H1 (cell line): ENCODE measurements at regions not wholly inside any gene's neighbourhood (a gene's known extent, or its start where the extent isn't known, plus 50 kb on each side); places are given as distances from the start of the nearest gene placed in this dataset.

ENCODE experiments used
- CTCF ChIA-PET: fragments of 300-600 bp; sonication (Branson Sonifier 250); formaldehyde crosslinking; loops from one replicate; lab custom pipeline; 2021; ENCODE audit not compliant: partially characterized antibody; lab: Charles Lee
- POLR2A ChIA-PET: fragments of 300-600 bp; sonication (Branson Sonifier 250); formaldehyde crosslinking; loops from one replicate; lab custom pipeline; 2021; ENCODE audit warnings: inconsistent platforms; ENCODE audit not compliant: partially characterized antibody; lab: Charles Lee
- DNase-seq, 2 experiments: peaks; one replicate each; pipeline versions ENCODE4 v3.0.0 to v3.0.0-alpha.2; 2010 to 2022; ENCODE audit warnings: low spot score in 2 of 2, low read depth in 1 of 2, mixed read lengths in 1 of 2
- FAIRE-seq: peaks from 2 replicates; lab custom pipeline; 2011; peaks lifted over from hg19 to GRCh38; lab: Jason Lieb, UNC
- H2AFZ ChIP-seq: 2 replicates; pipeline ENCODE4 v1.8.1; 2012; ENCODE audit warnings: low read length, inconsistent platforms
- H2AK5ac ChIP-seq: 2 replicates; pipeline ENCODE4 v1.6.1; 2013; ENCODE audit warnings: low read depth, low read length
- H2BK120ac ChIP-seq: replicated peaks from 2 replicates; pipeline ENCODE3; 2013; ENCODE audit warnings: low read depth, low read length, inconsistent platforms
- H2BK12ac ChIP-seq: 2 replicates; pipeline ENCODE4 v1.6.1; 2013; ENCODE audit warnings: low read depth, low read length
- H2BK15ac ChIP-seq: 2 replicates; pipeline ENCODE4 v1.6.1; 2013; ENCODE audit warnings: low read length
- H2BK20ac ChIP-seq: 2 replicates; pipeline ENCODE4 v1.6.1; 2013; ENCODE audit warnings: low read length
- H2BK5ac ChIP-seq: 2 replicates; pipeline ENCODE4 v1.6.1; 2013; ENCODE audit warnings: low read depth, low read length
- H3K14ac ChIP-seq: 2 replicates; pipeline ENCODE4 v1.6.1; 2013; ENCODE audit warnings: inconsistent platforms; ENCODE audit not compliant: insufficient read length
- H3K18ac ChIP-seq: 2 replicates; pipeline ENCODE4 v1.6.1; 2013; ENCODE audit warnings: low read length; ENCODE audit errors: extremely low read depth
- H3K23ac ChIP-seq: 2 replicates; pipeline ENCODE4 v1.6.1; 2013; ENCODE audit warnings: inconsistent platforms; ENCODE audit not compliant: insufficient read length
- H3K23me2 ChIP-seq: 2 replicates; pipeline ENCODE4 v1.6.1; 2013; ENCODE audit warnings: low read depth, low read length
- H3K27ac ChIP-seq: 2 replicates; pipeline ENCODE4 v1.6.1; 2011; ENCODE audit warnings: low read depth, low read length, inconsistent platforms
- H3K27me3 ChIP-seq, 4 experiments: replicated peaks in 1 of 4; 1 replicate in 1 of 4; 2 replicates in 3 of 4; pipeline versions ENCODE4 v1.6.1 to v1.8.1; 2011 to 2013; ENCODE audit warnings: low read length in 3 of 4, mild to moderate bottlenecking in 3 of 4, inconsistent platforms in 2 of 4, mixed read lengths in 2 of 4, moderate library complexity in 1 of 4; ENCODE audit not compliant: control insufficient read depth in 3 of 4, insufficient read depth in 3 of 4; ENCODE audit errors: extremely low read depth in 1 of 4
- H3K36me3 ChIP-seq, 4 experiments: 2 replicates each; pipeline versions ENCODE4 v1.6.1 to v1.8.1; 2011 to 2013; ENCODE audit warnings: mild to moderate bottlenecking in 4 of 4, low read length in 3 of 4, moderate library complexity in 2 of 4, control low read depth in 1 of 4, inconsistent platforms in 1 of 4; ENCODE audit not compliant: insufficient read depth in 4 of 4, control insufficient read depth in 2 of 4
- H3K4ac ChIP-seq: replicated peaks from 2 replicates; pipeline ENCODE3; 2013; ENCODE audit warnings: low read length, low read depth, mixed read lengths, inconsistent platforms; ENCODE audit not compliant: insufficient read length
- H3K4me1 ChIP-seq, 4 experiments: replicated peaks in 1 of 4; 1 replicate in 1 of 4; 2 replicates in 3 of 4; pipeline versions ENCODE4 v1.6.1 to v1.8.1; 2011 to 2013; ENCODE audit warnings: low read length in 3 of 4, inconsistent platforms in 2 of 4, mixed read lengths in 1 of 4; ENCODE audit not compliant: insufficient read depth in 4 of 4, control insufficient read depth in 3 of 4
- H3K4me2 ChIP-seq, 2 experiments: 2 replicates each; pipeline versions ENCODE4 v1.6.1 to v1.8.1; 2011 to 2013; ENCODE audit warnings: low read depth in 2 of 2, low read length in 2 of 2, control low read depth in 1 of 2, inconsistent platforms in 1 of 2, mild to moderate bottlenecking in 1 of 2; ENCODE audit not compliant: insufficient read depth in 1 of 2
- H3K4me3 ChIP-seq, 4 experiments: fragments of 200-600, 300-600 bp in 1 of 4; sonication (generic), shearing (Covaris generic), sonication (Bioruptor Twin) in 1 of 4; 2 replicates each; pipeline versions ENCODE4 v1.5.1 to v1.8.1; 2011 to 2016; ENCODE audit warnings: low read length in 4 of 4, low read depth in 3 of 4, control low read depth in 2 of 4, inconsistent platforms in 2 of 4, mild to moderate bottlenecking in 2 of 4, mixed read lengths in 1 of 4, moderate library complexity in 1 of 4; ENCODE audit not compliant: insufficient read depth in 2 of 4; ENCODE audit errors: extremely low read depth in 1 of 4
- H3K56ac ChIP-seq: replicated peaks from 2 replicates; pipeline ENCODE3; 2013; ENCODE audit warnings: low read depth, mild to moderate bottlenecking, mixed read lengths, low read length, inconsistent platforms; ENCODE audit not compliant: insufficient read length
- H3K79me1 ChIP-seq: 2 replicates; pipeline ENCODE4 v1.6.1; 2013; ENCODE audit warnings: low read depth, low read length, control low read depth
- H3K79me2 ChIP-seq, 2 experiments: 2 replicates each; pipeline versions ENCODE4 v1.6.1 to v1.8.1; 2012 to 2013; ENCODE audit warnings: low read length in 2 of 2, mild to moderate bottlenecking in 2 of 2, inconsistent platforms in 1 of 2; ENCODE audit not compliant: insufficient read depth in 2 of 2, control insufficient read depth in 1 of 2
- H3K9ac ChIP-seq, 4 experiments: replicated peaks in 1 of 4; 1 replicate in 1 of 4; 2 replicates in 3 of 4; pipeline versions ENCODE4 v1.6.1 to v1.8.1; 2011 to 2013; ENCODE audit warnings: low read depth in 3 of 4, low read length in 3 of 4, control low read depth in 2 of 4, mild to moderate bottlenecking in 2 of 4, moderate library complexity in 2 of 4, inconsistent platforms in 1 of 4; ENCODE audit errors: extremely low read depth in 1 of 4
- H3K9me3 ChIP-seq, 2 experiments: 2 replicates each; pipeline versions ENCODE4 v1.6.1 to v1.8.1; 2012 to 2013; ENCODE audit warnings: mild to moderate bottlenecking in 2 of 2, moderate library complexity in 2 of 2, control low read depth in 1 of 2, inconsistent platforms in 1 of 2, low read depth in 1 of 2, low read length in 1 of 2, mixed read lengths in 1 of 2; ENCODE audit not compliant: insufficient read depth in 2 of 2
- H4K20me1 ChIP-seq, 2 experiments: replicated peaks in 1 of 2; 2 replicates each; pipeline versions ENCODE3 to v1.8.1; 2011 to 2013; ENCODE audit warnings: inconsistent platforms in 2 of 2, low read length in 2 of 2, mild to moderate bottlenecking in 1 of 2; ENCODE audit not compliant: insufficient read depth in 2 of 2, control insufficient read depth in 1 of 2
- H4K5ac ChIP-seq: 2 replicates; pipeline ENCODE4 v1.6.1; 2013; ENCODE audit warnings: low read length, low read depth, mixed read lengths, inconsistent platforms; ENCODE audit not compliant: insufficient read length
- H4K8ac ChIP-seq: 2 replicates; pipeline ENCODE4 v1.8.0; 2013; ENCODE audit warnings: mild to moderate bottlenecking, moderate library complexity, low read length, inconsistent platforms; ENCODE audit not compliant: insufficient read depth; ENCODE audit errors: extremely low read depth
- H4K91ac ChIP-seq: replicated peaks from 2 replicates; pipeline ENCODE3; 2013; ENCODE audit warnings: low read length, mixed read lengths, inconsistent platforms; ENCODE audit not compliant: insufficient read length
- CTCF ChIP-seq, 3 experiments: IDR thresholded peaks; 1 replicate in 2 of 3; 2 replicates in 1 of 3; pipeline versions ENCODE4 v1.5.1 to v1.6.1; 2011; ENCODE audit warnings: low read length in 3 of 3, mild to moderate bottlenecking in 3 of 3, inconsistent platforms in 2 of 3, low read depth in 1 of 3, moderate library complexity in 1 of 3; ENCODE audit not compliant: insufficient read depth in 1 of 3; ENCODE audit errors: control extremely low read depth in 1 of 3
- E2F6 ChIP-seq: IDR thresholded peaks from 2 replicates; pipeline ENCODE4 v1.6.1; 2012; ENCODE audit warnings: inconsistent platforms
- EZH2 ChIP-seq: fragments of 200-600 bp; sonication (generic); IDR thresholded peaks from 2 replicates; pipeline ENCODE4 v1.7.1; 2012; ENCODE audit warnings: low read depth, mild to moderate bottlenecking, moderate library complexity, low read length, inconsistent platforms; ENCODE audit not compliant: severe bottlenecking
- HDAC6 ChIP-seq: IDR thresholded peaks from one replicate; pipeline ENCODE4 v1.7.1; 2012; ENCODE audit warnings: low read depth, mild to moderate bottlenecking, inconsistent platforms, low read length, moderate library complexity
- RAD21 ChIP-seq, 2 experiments: IDR thresholded peaks in 1 of 2; conservative IDR thresholded peaks in 1 of 2; 2 replicates each; pipeline ENCODE4 v1.6.1; 2011; ENCODE audit warnings: low read depth in 2 of 2, low read length in 2 of 2, improper control_type of control experiment in 1 of 2, inconsistent platforms in 1 of 2, mild to moderate bottlenecking in 1 of 2, moderate library complexity in 1 of 2
- RXRA ChIP-seq: IDR thresholded peaks from 2 replicates; pipeline ENCODE4 v1.6.1; 2011; ENCODE audit warnings: low read depth, mild to moderate bottlenecking, low read length, moderate library complexity; ENCODE audit not compliant: insufficient read depth
- SIN3A ChIP-seq, 2 experiments: IDR thresholded peaks in 1 of 2; conservative IDR thresholded peaks in 1 of 2; 2 replicates each; pipeline ENCODE4 v1.6.1; 2011 to 2012; ENCODE audit warnings: low read length in 2 of 2, improper control_type of control experiment in 1 of 2, low read depth in 1 of 2, mild to moderate bottlenecking in 1 of 2
- TAF7 ChIP-seq: optimal IDR thresholded peaks from 2 replicates; pipeline ENCODE3; 2011; ENCODE audit warnings: low read depth, mild to moderate bottlenecking, inconsistent platforms, low read length, moderate library complexity, borderline replicate concordance
- USF2 ChIP-seq: IDR thresholded peaks from 2 replicates; pipeline ENCODE4 v1.6.1; 2011; ENCODE audit warnings: low read length, improper control_type of control experiment
- WGBS, 2 experiments: shearing (Covaris generic) in 1 of 2; methylation state at CpG; one replicate each; pipeline versions ENCODE4 v1.1.6 to v1.1.7; 2013 to 2015; ENCODE audit warnings: low lambda C conversion rate in 2 of 2, mixed read lengths in 2 of 2, inconsistent platforms in 1 of 2, low coverage in 1 of 2, missing lambda C conversion rate in 1 of 2; ENCODE audit not compliant: insufficient replicate concordance in 2 of 2, insufficient coverage in 1 of 2, insufficient read length in 1 of 2; ENCODE audit errors: extremely low coverage in 1 of 2, missing lambda C conversion rate in 1 of 2; 5-methylcytosine and 5-hydroxymethylcytosine counted together

GRCh38 chr13:82661126-82661525 is 1221.1 kb downstream of the SLITRK1 start:
- Histone ChIP-seq H3K4me2 (no peak overlapping the region), H3K4me3 (no peak overlapping the region), H3K36me3 (no peaks in the 10 kb centered on the region), H3K79me2 (no peaks in the 10 kb centered on the region), H3K18ac (no peak overlapping the region), H2BK12ac (no peak overlapping the region), H3K9me3 (no peaks in the 10 kb centered on the region), H3K56ac (no peak overlapping the region), H2BK15ac (no peak overlapping the region), H4K8ac (no peak overlapping the region), H3K14ac (no peak overlapping the region), H3K27ac (no peak overlapping the region), H2BK120ac (no peak overlapping the region), H4K20me1 (no peaks in the 10 kb centered on the region), H4K91ac (no peak overlapping the region), H3K79me1 (no peaks in the 10 kb centered on the region), H2AFZ (no peak overlapping the region), H4K5ac (no peak overlapping the region), H3K4me1 (no peaks in the 10 kb centered on the region), H3K4ac (no peak overlapping the region), H3K23ac (no peak overlapping the region), H2BK20ac (no peak overlapping the region), H3K9ac (no peak overlapping the region), H2AK5ac (no peak overlapping the region), H2BK5ac (no peak overlapping the region), H3K23me2 (no peaks in the 10 kb centered on the region), H3K27me3 (no peaks in the 10 kb centered on the region)
- CTCF ChIA-PET = interaction anchor here (0.5 to 1.2 kb wide), 4 partner anchors 10 to 261 kb away, joined by 3 to 4 read pairs (median 3); no protein-coding TSS in a partner anchor
- POLR2A ChIA-PET = no interaction called here
- DNase-seq (no peak), FAIRE-seq (no peak)
- WGBS, 2 experiments = 96% methylated on average over 4 of the region's 4 CpGs; no CpG with 5 or more reads in 1 of the 2 experiments
- TF ChIP-seq TAF7 (no peak), EZH2 (no peak), RAD21 (IDR thresholded peaks at IDR 0.05 in 1 of 2, conservative IDR thresholded peaks at IDR 0.05 in 1 of 2; ENCODE audit: low read depth in 2 of 2, low read length in 2 of 2) (no peak), HDAC6 (no peak), E2F6 (no peak), SIN3A (conservative IDR thresholded peaks at IDR 0.05 in 1 of 2, IDR thresholded peaks at IDR 0.05 in 1 of 2; ENCODE audit: low read depth in 1 of 2, low read length in 2 of 2) (no peak), USF2 (no peak), RXRA (no peak), CTCF (IDR thresholded peaks at IDR 0.05; ENCODE audit: control extremely low read depth in 1 of 3, insufficient read depth in 1 of 3, low read depth in 1 of 3, low read length in 3 of 3) (no peak)
